ENCODE measurements at regions not wholly inside any gene's neighbourhood (a gene's known extent, or its start where the extent isn't known, plus 50 kb on each side); places are given as distances from the start of the nearest gene placed in this dataset.

DNA sequence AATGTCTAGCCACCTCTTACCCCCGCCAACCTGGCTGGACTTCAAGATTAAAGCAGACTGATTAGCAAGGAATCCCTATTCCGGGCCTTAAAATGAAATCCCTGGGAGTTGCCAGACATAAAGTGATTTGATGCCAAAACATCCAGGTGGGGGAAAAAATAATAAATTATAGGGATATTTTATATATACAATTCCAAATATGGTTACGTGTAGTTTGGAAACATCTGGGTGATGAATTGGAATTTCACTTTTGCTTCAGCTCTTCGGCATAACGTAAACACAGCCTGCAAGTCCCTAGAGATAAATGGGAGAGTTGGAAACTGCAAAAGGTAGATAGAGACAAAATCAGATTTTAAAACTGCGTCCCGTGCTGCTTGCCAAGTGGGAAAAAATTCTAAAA, 545.5 kb upstream of the MDFIC2 start:
- Mint-ChIP-seq H3K4me1 (ENCODE audit: low read depth) (peaks cover 34% of the 10 kb centered on the region), H3K27ac (no peak overlapping the region), H3K27me3 (peaks cover 21% of the 10 kb centered on the region), H3K4me3 (no peak overlapping the region), H3K36me3 (ENCODE audit: low read depth) (no peaks in the 10 kb centered on the region), H3K9me3 (no peaks in the 10 kb centered on the region)

DNA sequence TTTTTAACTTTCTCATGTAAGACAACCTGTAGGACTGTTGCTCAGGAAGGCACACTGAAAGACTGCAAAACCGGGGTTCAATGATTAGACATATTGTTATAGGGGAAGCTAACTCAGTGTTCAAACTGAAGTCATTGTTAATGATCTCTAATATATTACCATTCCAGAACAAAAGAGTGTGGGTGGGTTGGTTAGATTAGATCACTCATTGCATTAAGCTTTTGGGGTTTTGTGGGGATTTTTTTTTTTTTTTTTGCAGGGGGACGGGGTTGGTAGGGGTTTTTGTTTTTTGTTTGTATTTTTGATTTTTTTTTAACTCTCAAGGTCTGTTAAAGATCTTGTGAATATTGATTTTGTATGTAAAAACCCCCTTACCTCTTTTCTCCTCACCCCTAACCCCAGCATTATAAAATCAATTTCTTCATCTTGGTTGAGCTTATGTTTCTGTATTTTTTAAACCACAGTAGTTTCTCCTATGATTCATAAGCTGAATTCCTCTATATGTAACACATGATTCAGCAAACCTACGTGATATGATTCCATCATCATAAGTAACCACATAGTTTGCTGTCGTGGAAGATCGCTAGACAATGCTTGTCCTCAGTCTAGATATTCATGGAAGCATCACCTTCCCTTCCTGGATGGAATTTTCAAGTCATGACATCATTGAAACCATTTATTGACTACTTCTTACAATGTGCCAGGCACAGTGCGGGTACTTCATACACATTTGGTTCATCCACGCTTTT, 544.1 kb upstream of the MDFIC2 start:
- Mint-ChIP-seq H3K36me3 (ENCODE audit: low read depth) (no peaks in the 10 kb centered on the region), H3K27me3 (peaks cover 26% of the 10 kb centered on the region), H3K4me1 (ENCODE audit: low read depth) (peaks cover 28% of the 10 kb centered on the region), H3K4me3 (peak overlapping the region; percentile 63), H3K27ac (peak overlapping the region; percentile 85), H3K9me3 (no peaks in the 10 kb centered on the region)

DNA sequence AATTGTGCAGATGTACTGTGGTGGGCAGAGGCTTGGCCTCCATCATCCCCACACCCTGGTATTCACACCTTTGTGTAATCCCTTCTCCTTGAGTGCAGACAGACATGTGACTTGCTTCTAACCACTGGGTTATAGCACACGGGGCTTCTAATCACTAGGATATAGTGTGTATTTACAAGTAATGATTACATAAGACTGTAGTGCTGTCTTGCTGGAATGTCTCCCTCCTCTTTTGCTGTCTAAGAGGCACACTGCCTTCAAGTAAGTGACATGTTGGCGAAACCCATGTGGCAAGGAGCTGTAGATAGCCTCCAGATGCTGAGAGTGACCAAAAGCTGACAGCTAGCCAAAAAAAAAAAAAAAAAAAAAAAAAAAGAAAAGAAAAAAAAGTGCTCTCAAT, 542.7 kb upstream of the MDFIC2 start:
- peaks cover 27% of the 10 kb centered on the region for H3K4me1 Mint-ChIP-seq (ENCODE audit: low read depth)
- H3K27me3 Mint-ChIP-seq: peaks cover 24% of the 10 kb centered on the region
- H3K9me3 Mint-ChIP-seq: no peaks in the 10 kb centered on the region
- H3K36me3 Mint-ChIP-seq (ENCODE audit: low read depth): no peaks in the 10 kb centered on the region
- H3K4me3 Mint-ChIP-seq: no peak overlapping the region
- H3K27ac Mint-ChIP-seq: no peak overlapping the region

DNA sequence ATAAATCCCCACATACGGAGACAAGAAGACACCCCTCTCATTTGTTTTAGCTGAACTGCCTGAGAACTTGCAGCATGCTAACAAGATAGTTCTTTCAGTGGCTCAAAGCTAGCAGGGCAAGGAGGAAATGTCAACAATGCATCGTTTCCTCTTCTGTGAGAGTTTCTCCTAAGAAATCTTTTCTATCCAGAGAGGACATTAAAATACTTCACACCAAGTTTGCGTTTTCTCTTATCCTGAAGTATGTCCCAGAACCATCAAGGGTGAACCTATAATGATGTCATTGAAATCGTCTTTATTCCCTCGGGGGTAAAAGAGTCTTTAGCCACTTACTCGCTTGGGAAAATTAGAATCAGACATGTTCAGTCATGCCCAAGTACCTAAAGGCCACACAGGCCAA, 541.7 kb upstream of the MDFIC2 start:
- Mint-ChIP-seq H3K27me3 (peaks cover 24% of the 10 kb centered on the region), H3K4me3 (no peak overlapping the region), H3K9me3 (no peaks in the 10 kb centered on the region), H3K36me3 (ENCODE audit: low read depth) (no peaks in the 10 kb centered on the region), H3K4me1 (ENCODE audit: low read depth) (peaks cover 27% of the 10 kb centered on the region), H3K27ac (no peak overlapping the region)

DNA sequence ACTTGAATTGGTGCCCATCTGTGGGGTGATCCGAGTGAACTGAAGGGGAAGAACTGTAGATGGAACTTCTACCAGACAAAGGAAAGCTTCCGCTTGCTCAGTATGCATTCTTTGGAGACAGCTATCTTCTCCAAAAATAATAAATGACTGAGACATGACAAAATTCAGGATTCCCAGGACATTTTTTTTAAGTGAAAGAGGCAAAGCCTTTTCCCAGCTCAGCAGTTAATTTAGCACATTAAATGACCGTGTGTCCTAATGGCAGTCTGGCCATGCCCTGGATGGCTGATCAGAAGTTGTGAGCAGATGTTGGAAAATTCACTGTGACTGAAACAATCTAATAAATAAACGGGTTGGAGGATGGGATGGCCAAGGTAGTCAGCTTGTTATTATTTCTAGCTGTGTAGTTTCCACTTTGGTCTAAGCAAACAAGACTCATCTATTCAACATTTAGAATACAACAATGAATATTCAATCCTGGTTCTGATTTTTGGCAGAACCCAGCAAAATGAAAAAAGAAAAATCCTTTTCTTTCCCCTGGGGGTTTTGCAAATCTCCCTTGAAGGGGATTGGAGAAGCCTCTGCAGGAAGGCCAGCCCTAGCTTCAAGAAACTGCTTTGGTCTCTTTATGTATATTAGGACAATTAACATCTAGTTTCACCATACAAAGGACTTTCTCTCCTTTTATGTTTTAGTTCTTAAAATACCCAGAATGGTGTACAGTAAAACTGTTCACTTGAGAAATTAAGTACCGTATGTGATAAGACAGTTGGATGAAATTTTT, 540.9 kb upstream of the MDFIC2 start:
- peaks cover 27% of the 10 kb centered on the region for H3K4me1 Mint-ChIP-seq (ENCODE audit: low read depth)
- H3K4me3 Mint-ChIP-seq: no peak overlapping the region
- H3K27me3 Mint-ChIP-seq: peaks cover 32% of the 10 kb centered on the region
- H3K9me3 Mint-ChIP-seq: no peaks in the 10 kb centered on the region
- no peaks in the 10 kb centered on the region for H3K36me3 Mint-ChIP-seq (ENCODE audit: low read depth)
- no peak overlapping the region for H3K27ac Mint-ChIP-seq

GRCh38 chr3:70849911-70850699, 537.7 kb upstream of the MDFIC2 start:
- H3K9me3 Mint-ChIP-seq: no peaks in the 10 kb centered on the region
- no peak overlapping the region for H3K4me3 Mint-ChIP-seq
- no peak overlapping the region for H3K27ac Mint-ChIP-seq
- no peaks in the 10 kb centered on the region for H3K36me3 Mint-ChIP-seq (ENCODE audit: low read depth)
- peaks cover 10% of the 10 kb centered on the region for H3K4me1 Mint-ChIP-seq (ENCODE audit: low read depth)
- H3K27me3 Mint-ChIP-seq: peaks cover 56% of the 10 kb centered on the region

- H3K9me3 Mint-ChIP-seq: no peaks in the 10 kb centered on the region
Measured at GRCh38 chr3:70840106-70840870, 527.9 kb upstream of the MDFIC2 start.

GRCh38 chr3:70833239-70833960, 521.0 kb upstream of the MDFIC2 start:
- H3K27ac Mint-ChIP-seq: no peak overlapping the region
- H3K9me3 Mint-ChIP-seq: no peaks in the 10 kb centered on the region
- H3K4me1 Mint-ChIP-seq (ENCODE audit: low read depth): no peaks in the 10 kb centered on the region
- peaks cover 8% of the 10 kb centered on the region for H3K27me3 Mint-ChIP-seq
- H3K36me3 Mint-ChIP-seq (ENCODE audit: low read depth): no peaks in the 10 kb centered on the region
- no peak overlapping the region for H3K4me3 Mint-ChIP-seq

More at GRCh38 chr3:70840106-70840870, 527.9 kb upstream of the MDFIC2 start:
- H3K4me3 Mint-ChIP-seq: no peak overlapping the region
- H3K36me3 Mint-ChIP-seq (ENCODE audit: low read depth): no peaks in the 10 kb centered on the region
- H3K4me1 Mint-ChIP-seq (ENCODE audit: low read depth): peaks cover 10% of the 10 kb centered on the region
- peaks cover 12% of the 10 kb centered on the region for H3K27me3 Mint-ChIP-seq
- no peak overlapping the region for H3K27ac Mint-ChIP-seq

DNA sequence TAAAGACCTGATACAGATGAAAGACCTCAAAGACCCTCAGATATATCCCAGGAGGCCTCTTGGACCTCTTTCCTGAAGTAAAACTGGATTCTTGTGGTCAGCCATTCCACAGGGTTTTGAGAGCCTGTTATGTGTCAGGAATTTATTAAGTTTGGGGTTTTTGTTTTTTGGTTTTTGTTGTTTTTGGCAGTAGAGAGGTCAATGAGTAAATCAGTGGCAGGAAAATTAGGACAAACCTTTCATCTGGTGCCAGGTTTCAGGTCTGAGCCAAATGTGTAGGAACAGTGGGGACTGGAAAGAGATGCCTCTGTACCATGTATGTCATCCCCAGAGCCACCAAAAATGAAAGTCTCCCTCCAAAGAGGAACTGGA, 520.4 kb upstream of the MDFIC2 start:
- H3K9me3 Mint-ChIP-seq: no peaks in the 10 kb centered on the region
- no peak overlapping the region for H3K27ac Mint-ChIP-seq
- H3K27me3 Mint-ChIP-seq: peaks cover 13% of the 10 kb centered on the region
- H3K4me1 Mint-ChIP-seq (ENCODE audit: low read depth): no peaks in the 10 kb centered on the region
- H3K36me3 Mint-ChIP-seq (ENCODE audit: low read depth): no peaks in the 10 kb centered on the region
- H3K4me3 Mint-ChIP-seq: no peak overlapping the region

- Mint-ChIP-seq H3K4me3 (no peak overlapping the region), H3K9me3 (no peaks in the 10 kb centered on the region), H3K36me3 (ENCODE audit: low read depth) (no peaks in the 10 kb centered on the region)
Measured at GRCh38 chr3:70832089-70832833, 519.8 kb upstream of the MDFIC2 start.

DNA sequence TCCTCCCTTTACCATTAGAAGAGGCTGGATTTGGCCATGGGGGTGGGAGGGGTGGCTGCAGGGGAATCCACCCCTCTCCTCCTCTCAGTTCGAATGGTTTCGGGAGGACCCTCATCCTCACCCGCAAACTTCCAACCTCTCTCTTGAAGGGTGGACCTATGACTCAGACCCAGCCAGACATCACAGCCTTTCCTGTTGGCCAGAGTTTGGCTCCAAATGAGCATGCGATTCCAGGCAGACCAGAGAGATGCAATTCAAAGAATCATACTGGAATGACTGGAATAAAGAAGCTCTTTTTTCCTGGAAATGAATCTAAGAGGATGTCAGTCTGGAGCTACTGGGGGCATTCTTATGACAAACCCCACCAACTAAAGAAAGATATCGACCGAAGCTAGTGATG, 516.7 kb upstream of the MDFIC2 start:
- Mint-ChIP-seq H3K27ac (no peak overlapping the region), H3K27me3 (peaks cover 7% of the 10 kb centered on the region), H3K4me3 (no peak overlapping the region), H3K9me3 (no peaks in the 10 kb centered on the region), H3K36me3 (ENCODE audit: low read depth) (no peaks in the 10 kb centered on the region), H3K4me1 (ENCODE audit: low read depth) (no peaks in the 10 kb centered on the region)

More at GRCh38 chr3:70832089-70832833, 519.8 kb upstream of the MDFIC2 start:
- Mint-ChIP-seq H3K27ac (no peak overlapping the region), H3K4me1 (ENCODE audit: low read depth) (no peaks in the 10 kb centered on the region), H3K27me3 (peaks cover 13% of the 10 kb centered on the region)

DNA sequence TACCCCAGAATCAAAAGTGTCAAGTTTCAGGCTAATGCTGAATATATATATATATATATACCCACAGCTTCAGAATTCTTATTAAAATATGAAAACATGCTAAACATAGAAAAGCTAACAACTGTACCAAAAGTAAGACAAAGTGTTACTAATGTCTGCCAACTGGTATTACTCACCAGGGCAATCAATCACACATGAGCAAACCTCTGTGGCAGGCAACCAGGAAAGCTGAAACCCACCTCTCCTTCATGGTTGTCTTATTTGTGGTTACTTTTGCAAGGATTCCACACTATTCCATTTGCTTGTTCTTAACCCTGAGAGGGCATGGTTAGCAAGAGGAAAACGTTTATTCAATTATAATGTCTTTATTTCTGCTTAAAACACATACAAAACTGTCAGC, 512.3 kb upstream of the MDFIC2 start:
- peaks cover 11% of the 10 kb centered on the region for H3K27me3 Mint-ChIP-seq
- H3K9me3 Mint-ChIP-seq: no peaks in the 10 kb centered on the region
- H3K36me3 Mint-ChIP-seq (ENCODE audit: low read depth): no peaks in the 10 kb centered on the region
- H3K27ac Mint-ChIP-seq: no peak overlapping the region
- H3K4me1 Mint-ChIP-seq (ENCODE audit: low read depth): no peaks in the 10 kb centered on the region
- H3K4me3 Mint-ChIP-seq: no peak overlapping the region

DNA sequence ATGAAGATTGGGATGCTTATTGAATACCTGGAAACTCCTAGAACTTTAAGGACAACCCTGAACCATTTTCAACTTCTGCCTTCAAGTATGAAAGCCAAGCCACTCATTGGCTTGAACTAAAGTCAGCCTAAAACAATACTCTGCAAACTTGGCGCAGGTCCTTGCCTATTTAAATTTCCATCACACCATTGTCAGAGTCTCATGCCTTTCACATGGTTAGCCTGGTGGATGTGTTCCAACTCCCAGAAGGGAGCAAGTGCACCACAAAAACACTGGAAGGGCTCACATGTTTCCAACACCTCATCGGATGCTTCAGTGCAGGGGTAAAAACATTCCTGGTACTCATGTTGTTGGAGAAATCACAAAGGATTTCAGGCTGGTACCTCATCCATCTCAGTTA, 511.6 kb upstream of the MDFIC2 start:
- H3K4me3 Mint-ChIP-seq: no peak overlapping the region
- no peaks in the 10 kb centered on the region for H3K4me1 Mint-ChIP-seq (ENCODE audit: low read depth)
- peaks cover 14% of the 10 kb centered on the region for H3K27me3 Mint-ChIP-seq
- H3K9me3 Mint-ChIP-seq: no peaks in the 10 kb centered on the region
- H3K36me3 Mint-ChIP-seq (ENCODE audit: low read depth): no peaks in the 10 kb centered on the region
- H3K27ac Mint-ChIP-seq: no peak overlapping the region

Measured in stimulated activated naive CD8-positive, alpha-beta T cell treated with anti-CD3 and anti-CD28 coated beads, Interleukin-15, Interleukin-2, amounts not matched to agents 100 ng/mL and 50 ng/mL, for 24 hours (primary cell).